DOHH2 (cell line): ENCODE measurements at regions not wholly inside any gene's neighbourhood (a gene's known extent, or its start where the extent isn't known, plus 50 kb on each side); places are given as distances from the start of the nearest gene placed in this dataset.

ENCODE experiments used
- H3F3A ChIP-seq: fragments of 200-600 bp; sonication (generic), shearing (Covaris generic); 2 replicates; pipeline ENCODE4 v1.6.0; 2016; ENCODE audit warnings: antibody characterized with exemption, mild to moderate bottlenecking; ENCODE audit not compliant: control insufficient read depth, insufficient read depth
- H3K27ac ChIP-seq: fragments of 200-600 bp; sonication (generic); 2 replicates; pipeline ENCODE4 v1.5.1; 2014; ENCODE audit warnings: low read depth, mild to moderate bottlenecking, low read length, moderate library complexity
- H3K27me3 ChIP-seq: fragments of 200-600 bp; sonication (generic); 2 replicates; pipeline ENCODE4 v1.6.1; 2014; ENCODE audit warnings: mild to moderate bottlenecking, low read length, mixed read lengths; ENCODE audit not compliant: control insufficient read depth
- H3K36me3 ChIP-seq: fragments of 200-600 bp; sonication (generic); 2 replicates; pipeline ENCODE4 v1.6.1; 2014; ENCODE audit warnings: mild to moderate bottlenecking, low read length, moderate library complexity, mixed read lengths; ENCODE audit not compliant: control insufficient read depth
- H3K4me1 ChIP-seq: fragments of 200-600 bp; sonication (generic); 2 replicates; pipeline ENCODE4 v1.6.1; 2014; ENCODE audit warnings: mild to moderate bottlenecking, low read length, mixed read lengths; ENCODE audit not compliant: control insufficient read depth
- H3K4me2 ChIP-seq: fragments of 200-600 bp; sonication (generic); 2 replicates; pipeline ENCODE4 v1.6.0; 2014; ENCODE audit warnings: mild to moderate bottlenecking, low read length, moderate library complexity
- H3K4me3 ChIP-seq: fragments of 200-600 bp; sonication (generic); 2 replicates; pipeline ENCODE4 v1.5.1; 2014; ENCODE audit warnings: mild to moderate bottlenecking, low read length, mixed read lengths
- H3K79me2 ChIP-seq: fragments of 200-600 bp; sonication (generic); 2 replicates; pipeline ENCODE4 v1.6.1; 2014; ENCODE audit warnings: mild to moderate bottlenecking, low read length, mixed read lengths; ENCODE audit not compliant: control insufficient read depth
- H3K9me2 ChIP-seq: fragments of 200-600 bp; sonication (generic); replicated peaks from 2 replicates; pipeline ENCODE4 v1.6.1; 2014; ENCODE audit warnings: mild to moderate bottlenecking, low read length, mixed read lengths; ENCODE audit not compliant: control insufficient read depth
- H3K9me3 ChIP-seq: fragments of 200-600 bp; sonication (generic); 2 replicates; pipeline ENCODE4 v1.6.1; 2014; ENCODE audit warnings: antibody characterized with exemption, low read length, mixed read lengths; ENCODE audit not compliant: control insufficient read depth, insufficient read depth
- H4K20me1 ChIP-seq: fragments of 200-600 bp; sonication (generic); 2 replicates; pipeline ENCODE4 v1.6.0; 2014; ENCODE audit warnings: low read depth, mild to moderate bottlenecking, antibody characterized with exemption, low read length, moderate library complexity; ENCODE audit not compliant: control insufficient read depth, insufficient read depth
- CTCF ChIP-seq: fragments of 200-600 bp; sonication (generic); IDR thresholded peaks from one replicate; pipeline ENCODE4 v1.5.1; 2014; ENCODE audit warnings: antibody characterized with exemption, mild to moderate bottlenecking, low read depth, low read length; ENCODE audit not compliant: poor library complexity, severe bottlenecking
- EZH2phosphoT487 ChIP-seq: fragments of 200-600 bp; sonication (generic); IDR thresholded peaks from 2 replicates; pipeline ENCODE4 v1.6.1; 2017; ENCODE audit warnings: borderline replicate concordance, mild to moderate bottlenecking, antibody characterized with exemption, low read length, moderate library complexity, mixed read lengths

- Histone ChIP-seq H3K36me3 (no peaks in the 10 kb centered on the region), H3K79me2 (no peaks in the 10 kb centered on the region), H3K4me3 (no peak overlapping the region), H3K9me2 (no peaks in the 10 kb centered on the region), H3K4me2 (no peak overlapping the region), H3F3A (no peaks in the 10 kb centered on the region), H3K27me3 (peaks cover 14% of the 10 kb centered on the region), H3K27ac (no peak overlapping the region), H3K9me3 (no peaks in the 10 kb centered on the region), H4K20me1 (no peaks in the 10 kb centered on the region), H3K4me1 (no peaks in the 10 kb centered on the region)
- no peak for TF ChIP-seq EZH2phosphoT487
- no peak for TF ChIP-seq CTCF
Observed at GRCh38 chr2:37833423-37833822, 91.7 kb upstream of the RMDN2 start.

- H3K27ac ChIP-seq = no peak overlapping the region
- H3K4me3 ChIP-seq = no peak overlapping the region
- H3K79me2 ChIP-seq = no peaks in the 10 kb centered on the region
- no peaks in the 10 kb centered on the region for H3K9me2 ChIP-seq
- no peaks in the 10 kb centered on the region for H3K4me1 ChIP-seq
- TF ChIP-seq CTCF = no peak
- no peak for TF ChIP-seq EZH2phosphoT487
- no peaks in the 10 kb centered on the region for H4K20me1 ChIP-seq
- no peaks in the 10 kb centered on the region for H3K9me3 ChIP-seq
- H3K27me3 ChIP-seq = peaks cover 11% of the 10 kb centered on the region
- H3K36me3 ChIP-seq = no peaks in the 10 kb centered on the region
- no peak overlapping the region for H3K4me2 ChIP-seq
- H3F3A ChIP-seq = no peaks in the 10 kb centered on the region
Observed at GRCh38 chr2:37836270-37836669, 88.8 kb upstream of the RMDN2 start.

GRCh38 chr2:37836711-37837110 lies 88.4 kb upstream of the RMDN2 start:
- Histone ChIP-seq H3K4me1 (no peaks in the 10 kb centered on the region), H4K20me1 (no peaks in the 10 kb centered on the region), H3K4me3 (no peak overlapping the region), H3K27ac (no peak overlapping the region), H3K4me2 (no peak overlapping the region), H3K9me2 (no peaks in the 10 kb centered on the region), H3K36me3 (no peaks in the 10 kb centered on the region), H3K79me2 (no peaks in the 10 kb centered on the region), H3F3A (no peaks in the 10 kb centered on the region), H3K9me3 (no peaks in the 10 kb centered on the region), H3K27me3 (peaks cover 8% of the 10 kb centered on the region)
- TF ChIP-seq EZH2phosphoT487 = no peak
- TF ChIP-seq CTCF = no peak
